NCI-H2107 treated with DMSO at 0.1 percent for 48 hours (cell line): ENCODE measurements at regions not wholly inside any gene's neighbourhood (a gene's known extent, or its start where the extent isn't known, plus 50 kb on each side); places are given as distances from the start of the nearest gene placed in this dataset.

Experiments
- DNase-seq: peaks from one replicate; lab custom pipeline; 2025; ENCODE audit not compliant: unreplicated experiment; lab: John Stamatoyannopoulos, UW

DNA sequence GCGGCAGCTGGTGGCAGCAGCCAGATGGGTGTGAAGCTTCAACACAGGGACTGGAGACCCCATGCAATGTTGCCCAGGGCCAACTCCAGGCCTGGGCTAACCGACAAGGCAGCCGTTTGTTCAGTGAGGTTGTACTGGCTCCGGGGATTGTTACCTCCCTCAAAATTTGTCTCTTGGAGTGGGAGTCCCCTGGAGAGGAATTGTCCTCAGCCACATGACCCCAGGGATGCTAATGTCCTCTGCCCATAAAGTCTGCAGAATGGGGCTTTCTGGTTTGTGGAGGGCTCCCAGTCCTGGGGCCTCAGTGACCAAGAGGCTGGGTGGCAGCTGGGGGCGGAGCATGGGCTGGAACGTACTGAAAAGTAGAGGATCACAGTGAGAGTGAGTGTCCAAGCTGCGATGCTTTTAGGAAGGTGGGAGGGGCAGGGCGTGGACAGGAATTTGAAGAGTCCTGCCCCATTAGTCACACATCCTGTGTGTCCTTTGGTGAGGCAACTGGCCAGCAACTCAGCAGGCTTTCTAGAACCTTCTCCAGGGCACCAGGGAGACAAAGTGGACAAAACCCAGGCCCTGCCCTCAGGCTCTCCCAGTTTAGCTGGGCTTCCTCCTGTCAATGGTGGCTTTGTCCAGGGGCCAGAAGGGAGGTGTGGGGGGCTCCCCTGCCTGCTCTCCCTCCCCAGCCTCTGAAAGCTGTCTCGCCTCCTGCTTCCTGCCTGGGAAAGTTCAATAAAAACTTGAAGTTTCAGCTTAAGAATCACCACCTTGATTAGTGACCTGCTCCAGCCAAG lies 114.0 kb downstream of the NSG2 start:
- no peak for DNase-seq

DNA sequence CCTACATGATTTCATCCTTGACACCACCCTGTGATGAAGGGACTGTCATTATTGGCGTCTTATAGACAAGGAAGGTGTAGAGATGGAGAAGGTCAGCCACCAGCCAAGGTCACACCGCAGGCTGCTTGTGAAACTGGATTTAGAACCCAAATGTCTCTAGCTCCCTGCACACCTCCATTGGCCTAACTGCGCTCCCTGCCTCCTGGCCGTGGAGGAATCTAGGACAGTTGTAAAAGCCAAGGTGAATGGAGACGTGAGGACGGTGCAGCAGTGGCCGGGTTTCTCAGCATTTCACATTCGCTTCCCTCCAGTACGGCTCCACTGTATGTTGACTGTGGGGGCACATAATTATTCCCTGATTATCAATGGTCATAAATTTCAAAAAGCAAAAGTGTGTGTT lies 119.9 kb downstream of the NSG2 start:
- DNase-seq, result no peak

DNA sequence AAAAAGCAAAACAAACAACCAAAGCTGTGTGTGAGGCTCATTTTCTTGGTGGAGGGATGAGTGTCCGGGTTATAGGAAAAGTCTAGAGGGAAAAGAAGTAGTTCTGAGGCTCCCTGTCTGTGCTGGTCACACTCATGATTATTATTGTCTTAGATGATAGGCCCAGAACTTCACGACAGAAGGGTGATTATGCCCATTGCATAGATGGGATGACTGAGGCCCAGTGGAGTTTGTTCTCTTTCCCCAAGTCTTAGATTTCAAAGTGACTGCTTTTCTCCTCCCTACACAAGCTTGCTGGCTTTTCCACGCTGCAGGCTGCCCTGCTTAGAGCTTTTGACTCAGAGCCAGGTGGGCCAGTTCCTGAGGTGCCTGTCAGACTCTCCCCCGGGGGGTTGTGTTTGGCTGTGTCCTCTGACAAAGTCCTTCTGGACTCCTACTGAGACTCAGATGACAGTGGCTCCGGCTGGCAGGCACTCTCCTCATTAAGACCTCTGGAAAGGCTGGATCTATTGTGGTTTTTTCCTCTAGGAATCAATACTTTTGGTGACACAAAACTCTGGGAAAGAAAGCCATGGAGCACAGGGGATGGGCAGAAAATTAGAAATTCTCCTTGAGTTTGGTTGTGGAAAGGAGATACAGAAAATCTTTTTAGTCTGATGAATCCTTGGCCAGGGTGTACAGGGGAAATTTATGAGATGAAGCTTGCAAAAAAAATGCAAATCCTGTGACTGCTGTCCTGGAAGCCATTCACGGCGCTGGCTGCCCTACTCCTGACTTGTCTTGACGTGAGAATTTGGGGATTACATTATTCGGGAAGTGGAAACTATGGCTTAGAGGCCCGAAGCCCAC lies 120.9 kb downstream of the NSG2 start:
- DNase-seq, result no peak

DNA sequence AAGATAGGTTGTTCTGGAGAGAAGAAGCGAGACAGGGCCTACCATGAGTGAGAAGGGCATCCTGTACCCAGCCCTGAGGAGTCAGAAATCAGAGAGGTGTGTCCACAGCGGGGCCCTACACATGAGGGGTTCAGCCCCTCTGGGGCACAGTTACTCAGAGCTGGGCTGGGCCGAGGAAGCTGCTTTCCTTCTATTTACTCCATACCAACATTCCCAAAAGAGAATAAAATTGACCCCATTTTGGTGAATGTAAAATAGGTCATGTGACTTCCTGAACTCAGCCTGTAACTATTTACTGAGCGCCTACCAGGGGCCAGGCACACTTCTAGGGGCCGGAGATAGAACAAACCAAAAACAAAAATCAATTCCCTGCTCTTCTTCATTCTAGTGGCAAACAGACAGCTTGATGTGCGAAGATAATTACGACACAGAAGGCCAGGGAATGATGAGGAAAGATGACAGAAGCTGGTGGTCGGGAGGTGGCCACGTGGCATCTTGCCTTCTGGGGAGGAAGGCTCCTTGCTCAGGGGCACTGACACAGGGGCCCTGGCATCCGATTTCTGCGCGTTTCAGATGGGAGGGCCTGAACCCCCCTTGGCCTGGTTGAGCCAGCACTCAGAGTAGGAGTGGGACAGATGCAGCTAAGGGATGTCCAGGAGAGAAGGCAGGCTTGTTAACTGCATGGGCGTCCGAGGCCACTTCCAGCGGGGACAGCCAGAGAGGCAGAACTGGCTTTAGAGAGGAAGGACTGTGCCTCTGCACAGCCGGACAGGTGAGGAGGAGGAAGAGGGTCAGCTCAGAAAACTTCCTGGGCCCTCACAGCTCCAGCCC lies 121.8 kb downstream of the NSG2 start:
- DNase-seq, result no peak

DNA sequence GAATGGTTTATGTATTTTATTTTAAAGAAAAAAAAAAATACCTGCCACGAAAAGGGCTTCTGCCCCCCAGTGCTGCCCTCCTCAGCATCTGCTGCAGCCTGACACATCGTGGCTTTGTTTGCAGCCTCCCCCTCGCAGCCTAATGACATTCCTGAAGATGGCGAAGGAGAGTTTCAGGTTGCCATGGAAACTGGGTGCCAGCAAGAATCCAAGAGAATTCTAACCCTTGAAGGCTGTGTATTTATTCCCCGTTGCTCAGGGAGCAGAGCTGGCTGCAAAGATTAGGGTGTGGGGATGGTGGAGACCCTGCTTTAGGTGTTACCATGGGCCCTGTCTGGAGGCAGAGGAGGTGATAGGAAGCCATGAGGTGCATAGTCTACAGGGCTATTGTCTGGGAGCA lies 126.6 kb downstream of the NSG2 start:
- no peak for DNase-seq

DNA sequence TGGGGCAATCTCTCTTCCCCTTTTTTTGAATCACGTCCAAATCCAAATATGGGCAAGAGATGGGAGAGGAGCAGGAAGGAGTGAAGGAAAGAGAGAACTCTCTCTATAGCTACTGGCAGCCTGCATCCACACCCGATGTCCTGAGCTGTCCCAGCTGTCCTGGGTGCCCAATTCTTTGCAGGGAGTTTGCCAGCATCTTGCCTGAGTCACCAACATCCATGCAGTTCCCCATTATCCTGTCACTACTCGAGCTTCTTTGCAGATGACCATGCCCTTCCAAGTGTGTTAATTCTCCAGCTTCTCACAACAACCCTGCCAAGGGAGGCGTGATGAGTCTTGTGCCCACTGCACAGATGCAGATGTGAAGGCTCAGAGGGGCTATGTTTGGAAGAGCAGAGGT lies 127.1 kb downstream of the NSG2 start:
- no peak for DNase-seq

DNA sequence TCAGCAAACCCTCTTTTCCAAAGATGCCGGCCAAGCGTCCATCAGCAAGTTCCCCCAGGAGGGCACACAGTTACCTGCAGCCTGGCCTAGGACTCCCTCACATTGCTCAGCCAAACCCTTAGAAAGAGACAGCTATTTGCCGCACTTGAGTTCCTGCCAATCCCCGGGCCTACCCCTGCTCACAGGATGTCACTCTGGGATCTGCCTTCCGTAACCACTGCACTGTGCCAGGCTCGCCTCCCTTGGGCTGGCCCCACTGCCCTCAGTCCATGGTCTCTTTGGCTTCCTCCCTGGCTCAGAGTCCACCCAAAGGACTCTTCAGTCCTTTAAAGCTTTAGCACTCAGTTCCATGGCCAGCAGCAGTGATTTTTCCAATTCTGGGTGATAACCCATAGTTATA lies 128.3 kb downstream of the NSG2 start:
- no peak for DNase-seq

DNA sequence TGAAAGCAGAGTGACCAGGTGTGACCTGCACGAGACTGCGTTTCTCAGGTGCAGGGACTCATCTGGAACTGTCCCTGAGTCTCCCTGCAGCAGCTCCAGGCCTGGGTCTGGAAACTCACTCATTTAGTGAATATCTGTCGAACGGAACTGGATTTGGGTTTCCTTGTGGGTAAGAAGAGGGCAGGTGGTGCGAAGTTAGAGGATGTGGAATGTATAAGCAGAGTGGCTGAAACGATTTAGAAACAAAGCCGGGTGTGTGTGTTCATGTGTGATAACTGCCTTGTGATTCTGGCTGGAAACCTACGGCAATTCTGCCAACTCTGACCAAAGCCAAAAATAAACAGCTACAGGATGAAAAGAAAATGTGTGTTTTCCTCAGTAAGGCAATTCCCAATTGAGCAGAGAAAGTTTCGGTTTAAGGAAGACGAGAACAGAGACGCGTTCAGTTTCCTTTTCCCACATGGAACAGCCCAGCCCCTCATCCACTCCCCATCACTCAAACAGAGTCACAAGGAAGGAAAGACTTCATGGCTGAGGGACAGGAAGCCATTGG lies 130.3 kb downstream of the NSG2 start:
- no peak for DNase-seq

DNA sequence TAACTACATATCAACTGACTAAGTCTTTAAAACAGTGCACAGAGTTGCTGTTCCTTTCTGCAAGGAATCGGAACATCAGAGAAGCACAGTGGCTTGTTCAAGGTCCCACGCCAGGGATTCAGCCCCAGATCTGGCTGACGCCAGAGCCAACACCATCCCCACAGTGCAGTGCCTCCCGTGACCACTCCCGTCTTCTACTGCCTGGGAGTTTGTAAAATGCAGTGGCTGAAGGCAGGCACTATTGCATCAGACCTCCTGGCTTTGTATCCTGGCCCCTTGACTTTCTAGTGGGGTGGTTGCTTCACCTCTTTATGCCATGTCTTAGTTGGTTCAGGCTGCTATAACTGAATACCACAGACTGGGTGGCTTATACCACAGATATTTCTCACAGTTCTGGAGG lies 131.0 kb downstream of the NSG2 start:
- no peak for DNase-seq

DNA sequence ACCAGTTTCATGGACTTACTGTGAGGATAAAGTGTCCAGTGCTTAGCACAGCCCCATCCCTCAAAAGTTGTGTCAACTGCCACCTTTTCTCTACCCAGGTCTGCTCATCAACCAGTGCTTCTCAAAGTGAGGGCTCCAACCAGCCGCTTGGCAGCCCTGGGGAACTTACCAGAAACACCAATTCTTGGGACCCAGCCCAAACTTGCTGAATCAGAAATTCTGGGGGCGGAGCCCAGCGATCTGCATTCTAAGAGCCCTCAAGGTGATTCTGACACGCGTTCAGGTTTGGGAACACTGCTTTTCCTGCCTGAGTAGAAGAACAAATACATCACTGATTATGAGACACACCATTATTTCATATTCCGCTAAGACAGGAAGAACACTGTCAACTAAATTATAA lies 132.0 kb downstream of the NSG2 start:
- no peak for DNase-seq

DNA sequence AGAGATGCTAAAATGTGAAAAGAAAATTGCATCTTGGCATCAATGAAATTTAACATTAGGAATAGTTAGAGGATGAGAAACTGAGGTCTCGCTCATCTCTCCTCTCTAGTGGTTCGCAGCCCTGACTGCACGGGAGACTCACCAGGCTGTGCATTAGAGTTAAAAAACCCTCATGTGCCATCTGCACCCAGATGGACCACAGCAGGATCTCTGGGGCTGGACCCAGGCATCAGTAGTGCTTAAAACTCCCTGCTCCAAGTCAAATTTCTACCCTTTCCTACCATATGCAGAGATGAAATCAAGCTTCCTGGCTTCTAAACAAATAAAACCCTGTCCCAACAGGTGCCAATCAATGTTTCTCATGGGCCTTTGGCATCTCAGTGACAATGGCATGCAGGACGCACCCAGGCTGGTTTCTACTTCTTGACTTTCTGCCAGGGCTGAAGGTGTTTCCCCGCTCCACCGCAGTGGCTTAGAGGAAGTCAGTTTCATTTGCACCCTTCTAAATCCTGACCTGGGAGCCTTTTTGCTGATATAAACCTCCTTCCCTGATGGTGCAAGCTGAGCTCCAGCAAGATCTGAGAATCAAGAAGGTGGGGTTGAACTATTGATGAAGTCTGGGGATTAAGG lies 132.6 kb downstream of the NSG2 start:
- no peak for DNase-seq

DNA sequence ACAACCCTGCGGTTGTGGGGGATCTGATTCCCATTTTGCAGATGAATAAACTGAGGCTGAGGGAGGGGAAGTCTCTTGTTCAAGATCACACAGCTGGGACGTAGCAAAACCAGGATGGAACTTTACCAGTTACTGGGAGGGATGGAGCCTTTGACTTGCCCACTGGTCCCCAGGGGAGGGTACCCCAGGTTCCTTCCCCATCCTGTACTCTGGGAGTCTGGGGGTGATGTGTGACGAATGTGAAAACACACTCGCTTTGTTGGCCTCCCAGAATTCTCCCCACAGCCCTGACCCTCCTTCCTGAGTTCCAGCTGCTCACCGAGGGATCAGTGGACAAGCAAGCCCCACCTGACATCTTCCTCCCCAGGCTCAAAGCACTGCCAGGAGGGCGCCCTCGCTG lies 135.1 kb downstream of the NSG2 start:
- DNase-seq, result no peak

DNA sequence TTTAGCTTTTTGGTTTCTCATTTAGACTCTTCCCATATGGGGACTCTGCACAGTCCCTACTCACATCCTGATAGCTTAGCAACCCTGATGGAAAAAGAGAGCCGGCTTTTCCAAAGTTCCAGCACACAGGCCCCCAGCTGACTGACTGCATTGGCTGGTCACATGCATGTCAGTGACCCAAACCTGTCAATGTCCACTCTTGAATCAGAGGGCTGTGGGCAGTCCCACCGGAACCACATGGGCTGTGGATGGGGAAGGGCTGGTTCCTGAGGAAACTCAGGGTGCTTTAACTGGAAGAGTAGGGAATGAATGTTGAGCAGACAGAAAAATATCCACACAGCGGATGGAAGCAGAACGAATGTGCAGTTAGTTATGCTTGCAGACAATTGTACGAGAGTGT lies 136.6 kb downstream of the NSG2 start:
- no peak for DNase-seq

DNA sequence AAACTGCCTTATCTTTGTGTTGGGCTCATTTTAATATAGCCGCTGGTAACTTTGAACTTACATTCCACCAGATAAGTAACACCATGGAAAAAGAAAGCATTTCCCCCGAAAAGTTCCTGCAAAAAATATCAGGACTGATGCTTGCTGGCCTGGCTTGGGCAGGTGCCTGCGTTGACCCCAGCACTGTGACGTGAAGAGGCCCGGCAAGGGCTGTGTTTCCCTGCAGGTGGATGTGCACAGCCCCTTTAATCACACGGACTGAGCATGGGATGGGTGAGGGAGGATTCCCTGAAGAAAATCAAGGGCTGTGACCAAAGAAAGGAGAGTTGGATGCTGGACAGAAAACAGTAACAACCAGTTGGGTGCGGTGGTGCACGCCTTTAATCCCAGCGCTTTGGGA lies 138.2 kb downstream of the NSG2 start:
- DNase-seq, result no peak

DNA sequence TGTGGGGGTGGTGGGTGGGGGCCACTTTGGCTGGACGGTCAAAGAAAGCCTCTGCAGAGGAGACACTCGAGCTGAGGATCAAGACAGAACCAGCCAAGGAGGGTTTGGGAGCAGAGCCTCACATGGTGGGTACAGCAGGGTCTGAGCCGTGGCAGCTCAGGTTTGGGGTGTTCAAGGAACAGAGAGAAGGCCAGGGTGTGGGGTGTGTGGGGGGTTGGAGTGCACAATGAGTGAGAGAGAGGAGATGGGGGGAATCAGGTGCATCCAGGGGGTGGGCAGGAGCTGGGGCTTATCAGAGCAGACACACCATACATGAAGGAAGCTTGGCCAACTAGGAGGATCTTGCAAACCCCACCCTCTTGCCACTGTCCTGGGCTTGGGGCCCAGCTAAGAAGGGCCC lies 140.0 kb downstream of the NSG2 start:
- DNase-seq, result no peak

DNA sequence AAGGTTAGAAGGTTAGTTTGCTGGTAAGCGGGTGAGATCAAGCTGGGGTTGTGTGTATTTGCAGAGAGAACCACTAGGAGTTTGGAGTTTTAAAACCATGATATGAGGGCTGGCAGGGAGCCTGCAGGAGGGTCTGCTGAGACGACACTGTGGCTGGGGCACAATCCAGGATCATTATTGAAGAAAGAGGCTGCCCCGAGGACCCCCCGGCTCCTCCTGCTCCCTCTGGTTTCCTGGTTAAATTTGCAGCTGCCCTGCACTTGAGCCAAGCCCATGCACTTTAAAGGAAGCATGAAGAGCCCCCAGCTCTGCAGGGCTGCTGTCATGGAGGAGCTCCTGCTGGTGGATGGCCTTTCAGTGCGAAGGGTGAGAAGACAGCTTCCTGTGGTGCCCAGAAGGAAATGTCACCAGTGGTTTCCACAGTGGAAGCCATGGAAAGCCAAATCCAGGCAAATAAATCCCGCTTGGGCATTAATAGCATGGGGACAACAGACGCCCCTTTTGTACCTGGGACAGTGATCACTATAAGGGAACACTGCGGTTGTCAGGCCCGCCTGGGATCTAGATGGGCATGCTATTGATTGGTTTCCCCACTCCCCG lies 140.7 kb downstream of the NSG2 start:
- no peak for DNase-seq

DNA sequence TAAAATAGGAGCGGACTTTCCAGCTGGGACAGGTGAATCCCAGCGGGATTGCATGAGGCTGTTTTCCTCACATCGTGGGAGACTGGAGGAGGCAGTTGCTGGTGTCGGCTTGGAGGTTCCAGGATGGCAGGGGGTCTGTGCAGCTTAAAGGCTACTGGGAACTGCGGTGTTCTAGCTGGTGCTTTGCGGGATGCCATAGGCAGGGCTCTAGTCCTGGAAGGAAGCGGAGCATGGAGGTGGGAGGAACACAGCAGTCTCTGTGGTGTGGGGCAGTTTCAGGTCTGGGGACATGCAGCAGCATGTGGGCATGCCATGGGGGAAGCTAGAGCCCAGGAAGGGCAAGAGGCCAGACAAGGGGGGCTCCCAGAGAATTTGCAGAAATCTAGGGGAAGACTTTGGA lies 141.5 kb downstream of the NSG2 start:
- no peak for DNase-seq

DNA sequence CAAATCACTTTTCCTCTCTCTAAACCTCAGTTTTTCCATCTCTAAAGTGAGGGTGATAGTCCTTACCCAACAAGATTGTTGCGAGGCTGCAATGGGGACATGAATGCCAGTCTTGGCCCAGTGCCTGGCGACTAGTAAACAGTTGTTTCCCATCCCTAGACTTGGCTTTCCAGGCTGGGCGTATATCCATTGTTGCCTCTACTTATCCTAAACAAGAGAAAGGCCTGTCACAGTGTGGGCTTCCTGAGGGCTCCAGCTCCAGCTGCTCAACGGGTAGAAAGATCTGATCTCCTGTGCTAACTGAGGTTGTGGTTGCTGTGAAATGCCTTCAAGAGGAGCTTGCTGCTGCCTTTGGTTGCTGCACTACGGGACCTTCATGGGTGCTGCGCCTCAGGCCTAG lies 142.0 kb downstream of the NSG2 start:
- no peak for DNase-seq

DNA sequence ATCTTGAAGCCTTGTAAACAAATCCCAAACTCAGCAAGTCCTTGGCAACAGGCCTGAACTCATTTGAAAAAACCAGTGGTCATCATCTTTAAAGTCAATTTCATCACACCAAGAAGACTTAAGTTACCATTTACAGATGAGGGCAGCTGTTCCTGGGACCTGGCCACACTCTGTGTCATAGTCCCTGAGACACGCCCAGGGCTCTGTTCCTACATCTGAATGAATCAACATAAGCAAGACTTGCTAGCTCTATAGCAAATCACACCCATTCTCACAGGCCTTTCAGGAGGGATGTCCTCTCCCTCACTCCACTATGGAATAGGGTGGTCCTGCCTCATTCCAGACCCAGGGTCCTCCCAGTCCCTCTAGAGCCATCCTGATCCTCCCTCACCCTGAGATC lies 142.8 kb downstream of the NSG2 start:
- no peak for DNase-seq
